GM23248 (cell line): ENCODE measurements at regions not wholly inside any gene's neighbourhood (a gene's known extent, or its start where the extent isn't known, plus 50 kb on each side); places are given as distances from the start of the nearest gene placed in this dataset.

Experiments used
- EZH2 ChIP-seq: fragments of 200-600 bp; sonication (generic); IDR thresholded peaks from 2 replicates; pipeline ENCODE4 v1.6.1; 2018; ENCODE audit warnings: antibody characterized with exemption, mild to moderate bottlenecking; ENCODE audit not compliant: insufficient read depth, poor library complexity, severe bottlenecking
- EZH2phosphoT487 ChIP-seq: fragments of 200-600 bp; sonication (generic); IDR thresholded peaks from 2 replicates; pipeline ENCODE4 v1.6.1; 2018; ENCODE audit warnings: antibody characterized with exemption, moderate library complexity, mild to moderate bottlenecking, low read depth; ENCODE audit not compliant: insufficient read depth

DNA sequence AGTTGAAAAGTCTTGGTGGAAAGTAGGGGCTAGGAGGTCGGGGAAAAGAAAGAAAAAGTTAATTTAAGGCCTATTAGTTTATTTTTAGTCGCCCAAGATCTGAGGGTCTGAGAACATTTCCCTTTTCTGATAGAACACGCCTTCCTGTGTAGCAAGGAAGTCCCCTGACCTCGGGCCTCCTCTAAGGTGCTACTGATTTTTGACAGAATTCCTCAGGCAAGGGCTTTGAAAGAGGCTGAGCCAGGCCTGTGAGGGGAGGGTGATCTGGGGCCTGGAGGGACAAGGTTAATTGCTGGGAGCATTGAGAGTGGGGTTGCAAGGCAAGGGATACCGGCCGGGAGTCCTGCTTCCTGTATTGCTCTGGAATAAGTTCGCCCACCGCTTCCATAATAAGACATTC is 131.4 kb upstream of the MYCN start:
- TF ChIP-seq EZH2 = no peak
- no peak for TF ChIP-seq EZH2phosphoT487
